Glutamatergic neuron (in vitro differentiated cells): ENCODE measurements at regions not wholly inside any gene's neighbourhood (a gene's known extent, or its start where the extent isn't known, plus 50 kb on each side); places are given as distances from the start of the nearest gene placed in this dataset.

Experiments
- DNase-seq: peaks from one replicate; pipeline ENCODE4 v3.0.0; 2022
- H3K27ac Mint-ChIP-seq: one replicate; pipeline ENCODE4 v1.8.0; 2020; ENCODE audit warnings: mild to moderate bottlenecking, mixed read lengths, inconsistent platforms; ENCODE audit not compliant: unreplicated experiment
- H3K27me3 Mint-ChIP-seq: one replicate; pipeline ENCODE4 v1.8.0; 2020; ENCODE audit warnings: mild to moderate bottlenecking, moderate library complexity, mixed read lengths, inconsistent platforms; ENCODE audit not compliant: unreplicated experiment
- H3K36me3 Mint-ChIP-seq: one replicate; pipeline ENCODE4 v1.8.0; 2020; ENCODE audit warnings: mild to moderate bottlenecking, mixed read lengths, inconsistent platforms; ENCODE audit not compliant: unreplicated experiment
- H3K4me1 Mint-ChIP-seq: one replicate; pipeline ENCODE4 v1.8.0; 2020; ENCODE audit warnings: mild to moderate bottlenecking, low read depth, mixed read lengths, inconsistent platforms; ENCODE audit not compliant: unreplicated experiment
- H3K4me3 Mint-ChIP-seq: one replicate; pipeline ENCODE4 v1.8.0; 2020; ENCODE audit warnings: mild to moderate bottlenecking, mixed read lengths, inconsistent platforms; ENCODE audit not compliant: unreplicated experiment
- H3K9me3 Mint-ChIP-seq: one replicate; pipeline ENCODE4 v1.8.0; 2020; ENCODE audit warnings: mild to moderate bottlenecking, moderate library complexity, mixed read lengths, inconsistent platforms; ENCODE audit not compliant: unreplicated experiment
- CTCF ChIP-seq: fragments of 200-600 bp; sonication (generic); IDR thresholded peaks from one replicate; pipeline ENCODE4 v1.5.0; 2021; ENCODE audit not compliant: partially characterized antibody, unreplicated experiment

DNA sequence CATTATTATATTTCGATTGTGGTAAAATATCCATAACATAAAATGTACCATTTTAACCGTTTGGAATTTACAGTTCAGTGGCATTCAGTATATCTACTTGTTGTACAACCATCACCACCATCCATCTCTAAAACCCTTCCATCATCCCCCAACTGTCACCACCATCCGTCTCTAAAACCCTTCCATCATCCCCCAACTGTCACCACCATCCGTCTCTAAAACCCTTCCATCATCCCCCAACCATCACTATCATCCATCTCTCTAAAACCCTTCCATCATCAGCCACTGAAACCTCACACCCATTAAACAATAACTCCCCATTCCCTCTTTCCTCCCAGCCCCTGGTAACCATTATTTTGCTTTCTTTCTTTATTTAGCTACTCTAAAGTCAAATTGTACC lies 144.2 kb upstream of the EEA1 start:
- Mint-ChIP-seq H3K4me3 (no peak overlapping the region), H3K27ac (no peak overlapping the region), H3K4me1 (no peaks in the 10 kb centered on the region), H3K9me3 (no peaks in the 10 kb centered on the region), H3K36me3 (no peaks in the 10 kb centered on the region), H3K27me3 (peaks cover 2% of the 10 kb centered on the region)
- no peak for DNase-seq
- no peak for TF ChIP-seq CTCF

DNA sequence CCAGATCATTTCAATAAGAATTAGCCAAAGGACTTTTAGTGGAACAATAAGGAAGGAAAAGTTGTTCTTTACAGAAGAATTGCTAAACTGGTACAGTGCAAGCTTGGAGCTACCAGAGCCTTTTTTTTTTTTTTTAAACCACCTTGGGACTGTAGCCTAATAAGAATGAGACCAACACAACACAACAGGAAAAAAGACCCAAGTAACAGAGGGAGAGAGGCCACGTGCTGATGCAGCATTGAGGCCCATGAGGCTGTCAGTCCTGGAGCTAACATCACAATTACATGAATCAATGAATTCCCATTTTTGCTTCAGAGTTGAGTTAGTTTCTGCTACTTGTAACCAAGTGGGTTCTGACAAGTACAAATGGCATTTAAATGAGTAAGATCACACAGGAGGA lies 149.0 kb upstream of the EEA1 start:
- Mint-ChIP-seq H3K27ac (no peak overlapping the region), H3K4me1 (no peaks in the 10 kb centered on the region)

GRCh38 chr12:93078577-93078976 lies 149.5 kb upstream of the EEA1 start:
- Mint-ChIP-seq H3K9me3 (peaks cover 1% of the 10 kb centered on the region), H3K4me1 (no peaks in the 10 kb centered on the region), H3K4me3 (no peak overlapping the region), H3K27me3 (no peaks in the 10 kb centered on the region), H3K27ac (no peak overlapping the region), H3K36me3 (no peaks in the 10 kb centered on the region)
- TF ChIP-seq CTCF = no peak
- DNase-seq = no peak

More for the DNA sequence above, 149.0 kb upstream of the EEA1 start:
- Mint-ChIP-seq H3K36me3 (no peaks in the 10 kb centered on the region), H3K9me3 (peaks cover 1% of the 10 kb centered on the region), H3K4me3 (no peak overlapping the region), H3K27me3 (no peaks in the 10 kb centered on the region)
- DNase-seq = no peak
- TF ChIP-seq CTCF = no peak

- no peak for TF ChIP-seq CTCF
- H3K4me1 Mint-ChIP-seq = no peaks in the 10 kb centered on the region
- DNase-seq = no peak
- no peaks in the 10 kb centered on the region for H3K36me3 Mint-ChIP-seq
- no peak overlapping the region for H3K4me3 Mint-ChIP-seq
- H3K9me3 Mint-ChIP-seq = peaks cover 1% of the 10 kb centered on the region
- H3K27me3 Mint-ChIP-seq = no peaks in the 10 kb centered on the region
- no peak overlapping the region for H3K27ac Mint-ChIP-seq
Observed at GRCh38 chr12:93079271-93079670, 150.2 kb upstream of the EEA1 start.

- no peaks in the 10 kb centered on the region for H3K36me3 Mint-ChIP-seq
- H3K9me3 Mint-ChIP-seq = peaks cover 1% of the 10 kb centered on the region
- DNase-seq = no peak
- H3K4me3 Mint-ChIP-seq = no peak overlapping the region
- no peak overlapping the region for H3K27ac Mint-ChIP-seq
- H3K27me3 Mint-ChIP-seq = no peaks in the 10 kb centered on the region
- no peak for TF ChIP-seq CTCF
- no peaks in the 10 kb centered on the region for H3K4me1 Mint-ChIP-seq
Observed at GRCh38 chr12:93079976-93080375, 150.9 kb upstream of the EEA1 start.
